IPS-NIHi11 (cell line): ENCODE measurements at regions not wholly inside any gene's neighbourhood (a gene's known extent, or its start where the extent isn't known, plus 50 kb on each side); places are given as distances from the start of the nearest gene placed in this dataset.
"Not testable (repeated sequence)": the region's sequence is repeated elsewhere in the genome, so short reads cannot be mapped to it uniquely, and the experiment has no call there.

Source experiments
- DNase-seq: peaks from one replicate; pipeline ENCODE4 v3.0.0; 2012; ENCODE audit warnings: mixed read lengths, low spot score

GRCh38 chr13:44848920-44849676 lies 140.2 kb downstream of the NUFIP1 start:
- no peak for DNase-seq

DNA sequence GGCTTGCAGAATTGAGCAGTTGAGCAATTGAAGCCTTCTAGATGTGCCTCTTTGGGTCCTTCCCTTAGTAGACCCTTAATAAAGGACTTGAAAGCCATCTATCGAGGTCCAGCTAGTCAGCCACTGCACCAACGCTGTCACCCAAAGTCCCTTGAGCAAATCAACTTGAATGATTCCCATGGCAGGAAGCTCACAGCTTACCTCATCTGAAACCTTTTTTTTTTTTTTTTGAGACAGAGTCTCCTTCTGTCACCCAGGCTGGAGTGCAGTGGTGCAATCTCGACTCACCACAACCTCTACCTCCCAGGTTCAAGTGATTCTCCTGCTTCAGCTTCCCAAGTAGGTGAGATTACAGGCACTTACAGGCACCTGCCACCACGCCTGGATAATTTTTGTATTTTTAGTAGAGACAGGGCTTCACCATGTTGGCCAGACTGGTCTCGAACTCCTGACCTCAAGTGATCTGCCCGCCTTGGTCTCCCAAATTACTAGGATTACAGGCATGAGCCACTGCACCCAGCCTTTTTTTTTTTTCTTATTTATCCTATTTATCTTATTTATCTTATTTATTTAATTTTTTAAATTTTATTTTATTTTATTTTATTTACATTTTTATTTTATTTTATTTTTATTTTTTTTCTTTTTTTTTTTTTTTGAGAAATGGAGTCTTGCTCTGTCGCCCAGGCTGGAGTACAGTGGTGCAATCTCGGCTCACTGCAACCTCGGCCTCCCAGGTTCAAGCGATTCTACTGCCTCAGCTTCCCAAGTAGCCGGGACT lies 143.8 kb downstream of the NUFIP1 start:
- DNase-seq: not testable (repeated sequence)

DNA sequence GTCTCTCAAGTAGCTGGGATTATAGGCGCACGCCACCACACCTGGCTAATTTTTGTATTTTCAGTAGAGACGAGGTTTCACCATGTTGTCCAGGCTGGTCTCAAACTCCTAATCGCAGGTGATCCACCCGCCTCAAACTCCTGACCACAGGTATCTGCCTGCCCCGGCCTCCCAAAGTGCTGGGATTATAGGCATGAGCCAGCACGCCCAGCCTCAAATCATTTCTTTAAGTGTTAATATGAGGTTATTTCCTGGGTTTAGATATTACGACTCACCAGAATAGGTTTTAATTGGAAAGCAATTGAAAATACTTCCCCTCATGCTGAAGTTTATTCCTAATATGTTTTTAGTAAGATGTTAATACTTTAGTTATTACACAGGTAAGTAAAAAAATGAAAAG lies 144.5 kb downstream of the NUFIP1 start:
- no peak for DNase-seq

DNA sequence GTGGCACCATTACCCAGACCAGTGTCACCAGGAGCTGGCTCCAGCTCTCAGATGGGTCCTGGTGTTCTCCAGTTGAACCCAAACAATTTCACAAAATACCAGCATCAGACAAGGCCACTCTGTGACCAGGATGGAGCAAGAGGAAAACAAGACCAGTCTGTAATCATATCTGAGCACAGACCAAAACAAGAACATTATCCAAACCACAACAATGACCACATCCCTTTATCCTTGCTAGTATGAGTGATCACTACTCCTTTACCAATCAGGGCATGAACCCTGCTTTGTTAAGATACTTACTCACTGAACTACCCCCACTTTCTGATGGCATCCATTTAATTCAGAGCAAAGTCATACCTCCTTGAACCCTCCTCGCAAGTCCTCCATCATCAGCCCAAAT lies 145.9 kb downstream of the NUFIP1 start:
- DNase-seq: no peak

GRCh38 chr13:44842158-44842557 lies 147.1 kb downstream of the NUFIP1 start:
- DNase-seq: no peak

GRCh38 chr13:44840131-44840530 lies 149.1 kb downstream of the NUFIP1 start:
- no peak for DNase-seq

- no peak for DNase-seq
These were observed 152.0 kb downstream of the NUFIP1 start for GRCh38 chr13:44837250-44837649.

- DNase-seq: no peak
These were observed 154.9 kb downstream of the NUFIP1 start for GRCh38 chr13:44834404-44834803.

DNA sequence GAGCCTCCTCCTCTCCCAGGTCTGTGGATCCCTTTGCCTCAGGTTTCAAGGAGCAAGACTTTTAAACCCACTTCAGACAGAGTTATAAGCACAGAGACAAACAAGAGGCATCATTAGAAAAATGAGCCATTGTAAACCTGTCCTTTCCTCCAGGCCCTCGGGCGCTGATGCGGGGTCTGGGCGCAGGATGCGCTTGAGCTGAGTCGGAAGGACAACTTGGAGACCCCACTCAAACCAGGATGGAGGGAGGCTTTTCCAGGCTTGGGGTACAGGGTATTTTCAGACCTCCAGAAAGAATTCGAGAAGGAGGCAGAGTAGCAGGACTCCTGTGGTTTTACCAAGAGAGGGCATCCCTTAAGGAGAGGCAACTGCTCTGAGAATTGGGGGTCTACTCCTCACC lies 155.6 kb downstream of the NUFIP1 start:
- DNase-seq: no peak

DNA sequence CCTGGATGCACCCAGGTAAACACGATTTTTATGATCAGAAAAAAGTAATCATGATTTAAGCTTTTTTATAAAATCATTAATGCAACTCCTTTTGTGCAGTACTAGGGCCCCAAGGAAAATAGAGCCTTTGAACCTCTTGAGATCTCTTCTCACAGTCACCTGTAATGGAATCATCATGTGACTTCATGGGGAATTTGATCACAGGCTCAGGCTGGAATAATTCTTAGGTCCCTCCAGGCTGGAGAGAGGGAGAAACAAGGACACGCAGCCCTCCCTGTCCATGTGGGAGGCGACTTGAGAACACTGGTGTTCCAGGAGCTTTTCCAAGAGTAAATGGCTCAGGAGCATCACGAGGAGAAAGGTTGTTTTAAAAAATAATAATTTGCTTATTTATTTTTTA lies 156.1 kb downstream of the NUFIP1 start:
- no peak for DNase-seq

- DNase-seq: no peak
These were observed 162.5 kb downstream of the NUFIP1 start for GRCh38 chr13:44826591-44827350.

DNA sequence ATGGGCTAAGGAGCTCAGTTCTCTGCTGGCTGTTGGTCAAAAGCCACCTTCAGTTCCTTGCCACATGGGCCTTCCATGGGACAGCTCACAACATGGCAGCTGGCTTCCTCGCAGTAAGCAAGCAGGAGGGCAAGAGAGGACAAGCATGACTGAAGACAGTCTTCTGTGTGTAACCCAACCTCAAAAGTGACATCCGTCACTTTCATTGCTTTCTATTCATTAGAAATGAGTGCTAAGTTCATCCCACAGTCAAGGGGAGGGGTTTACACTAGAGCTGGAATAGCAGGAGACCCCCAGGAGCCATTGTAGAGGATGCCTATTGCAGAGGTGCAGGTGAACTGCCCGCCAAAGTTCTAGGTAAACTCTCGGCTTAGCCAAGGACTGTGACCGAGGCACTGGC lies 163.3 kb downstream of the NUFIP1 start:
- no peak for DNase-seq

- DNase-seq: not testable (repeated sequence)
These were observed 165.7 kb downstream of the NUFIP1 start for GRCh38 chr13:44823555-44823954.

DNA sequence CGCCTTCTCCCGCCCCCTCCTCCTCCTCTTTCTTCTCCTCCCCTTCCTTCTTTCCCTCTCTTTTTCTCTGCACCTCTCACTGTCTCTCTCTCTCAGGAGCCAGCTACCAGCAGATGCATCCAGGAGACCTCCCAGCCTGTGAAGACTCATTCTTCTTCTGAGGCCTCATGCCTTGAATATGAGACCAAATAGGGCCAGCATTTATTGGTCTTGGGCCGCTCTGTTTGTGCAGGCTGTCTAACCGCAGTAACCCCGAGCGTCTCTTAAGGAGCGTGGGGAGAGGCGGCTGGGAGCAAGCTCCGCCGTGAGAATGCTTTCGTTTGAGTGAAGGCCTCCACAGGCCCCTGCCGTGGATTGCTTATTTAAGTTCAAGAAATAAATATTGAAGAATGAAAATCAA lies 167.0 kb downstream of the NUFIP1 start:
- DNase-seq: no peak

GRCh38 chr13:44819772-44820171 lies 169.5 kb downstream of the NUFIP1 start:
- DNase-seq: no peak

- DNase-seq: no peak
These were observed 170.0 kb downstream of the NUFIP1 start for GRCh38 chr13:44819245-44819644.

- peak; percentile 74 for DNase-seq
These were observed 170.8 kb downstream of the NUFIP1 start for GRCh38 chr13:44818428-44818827.

- DNase-seq: no peak
These were observed 171.3 kb downstream of the NUFIP1 start for GRCh38 chr13:44818016-44818415.

GRCh38 chr13:44817131-44817671 lies 172.1 kb downstream of the NUFIP1 start:
- DNase-seq: no peak

DNA sequence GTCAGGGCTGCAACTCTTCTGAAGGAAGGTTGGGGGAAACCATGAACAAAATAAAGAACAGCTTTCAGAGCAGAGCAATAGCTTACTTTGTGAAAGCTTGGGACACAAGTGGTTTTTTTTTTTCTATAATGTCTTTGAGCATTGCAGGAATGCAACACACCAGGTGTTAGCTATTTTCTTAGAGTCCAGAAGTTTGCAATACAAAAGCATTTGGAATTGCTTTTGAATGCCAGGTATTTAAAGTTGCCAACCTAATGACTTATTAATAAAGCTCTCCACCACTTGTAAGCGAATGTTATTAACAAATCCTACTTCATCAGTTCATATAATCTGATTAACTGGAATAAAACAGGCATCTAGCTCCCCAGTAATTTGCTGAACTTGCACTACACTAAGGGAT lies 172.6 kb downstream of the NUFIP1 start:
- no peak for DNase-seq

- DNase-seq: peak; percentile 64
These were observed 173.6 kb downstream of the NUFIP1 start for GRCh38 chr13:44815623-44816022.

DNA sequence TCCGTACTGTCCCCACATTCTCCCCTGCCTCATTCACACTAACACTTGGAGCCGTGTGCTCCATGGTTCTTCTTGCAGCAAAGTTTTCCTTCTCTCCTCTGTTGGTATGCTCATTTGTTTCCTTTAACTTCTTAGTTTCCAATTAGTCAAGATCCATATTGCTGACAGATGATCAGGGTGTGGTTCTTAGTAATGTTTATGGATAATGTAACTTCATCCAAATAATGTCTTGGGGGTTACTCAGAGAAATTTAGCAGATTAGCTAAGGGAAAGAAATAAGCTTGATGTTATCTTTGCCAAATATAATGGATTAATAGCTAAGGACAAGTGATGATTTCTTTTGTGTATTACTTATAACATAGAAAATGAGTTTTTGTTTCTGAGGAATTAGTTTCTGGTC lies 174.4 kb downstream of the NUFIP1 start:
- no peak for DNase-seq

DNA sequence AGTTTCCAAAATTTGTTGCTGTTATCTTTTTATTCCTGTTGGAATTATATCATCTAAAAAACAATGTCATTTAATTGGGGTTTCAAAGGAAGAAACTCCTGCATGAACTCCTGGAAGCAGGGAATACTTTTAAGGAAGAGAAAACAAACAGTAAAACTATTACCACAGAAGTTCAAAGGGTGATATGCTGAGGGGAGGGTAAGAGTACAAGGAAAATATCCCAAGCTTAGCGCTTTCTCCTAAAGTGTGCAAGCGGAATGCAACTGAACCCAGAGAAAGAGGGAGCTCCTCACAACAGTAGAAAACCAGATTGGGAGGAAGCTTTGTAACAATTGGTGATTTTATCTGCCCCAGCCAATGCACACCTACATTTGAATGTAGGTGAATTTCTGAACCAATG lies 175.1 kb downstream of the NUFIP1 start:
- DNase-seq: no peak
